DMS 273 (cell line): ENCODE measurements at regions not wholly inside any gene's neighbourhood (a gene's known extent, or its start where the extent isn't known, plus 50 kb on each side); places are given as distances from the start of the nearest gene placed in this dataset.
"Not testable (repeated sequence)": the region's sequence is repeated elsewhere in the genome, so short reads cannot be mapped to it uniquely, and the experiment has no call there.

ENCODE experiments used
- DNase-seq: peaks from one replicate; lab custom pipeline; 2025; ENCODE audit not compliant: unreplicated experiment; lab: John Stamatoyannopoulos, UW

DNA sequence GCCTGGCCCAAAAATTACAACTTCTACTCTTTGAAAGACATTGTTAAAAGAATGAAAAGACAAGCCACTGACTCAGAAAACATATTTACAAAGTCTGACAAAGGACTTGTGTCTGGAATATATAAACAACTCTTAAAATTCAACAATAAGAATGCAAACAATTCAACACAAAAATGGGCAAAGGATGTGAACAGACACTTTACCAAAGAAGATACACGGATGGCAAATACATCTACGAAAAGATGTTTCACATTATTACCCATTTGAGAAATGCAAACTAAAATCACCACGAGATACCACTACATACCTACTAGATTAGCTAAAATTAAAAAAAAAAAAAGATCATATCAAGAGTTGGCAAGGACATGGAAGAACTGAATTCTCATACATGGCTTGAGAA is 80.8 kb upstream of the METRNL start:
- no peak for DNase-seq

GRCh38 chr17:83000738-83001137 is 78.7 kb upstream of the METRNL start:
- DNase-seq, result no peak

DNA sequence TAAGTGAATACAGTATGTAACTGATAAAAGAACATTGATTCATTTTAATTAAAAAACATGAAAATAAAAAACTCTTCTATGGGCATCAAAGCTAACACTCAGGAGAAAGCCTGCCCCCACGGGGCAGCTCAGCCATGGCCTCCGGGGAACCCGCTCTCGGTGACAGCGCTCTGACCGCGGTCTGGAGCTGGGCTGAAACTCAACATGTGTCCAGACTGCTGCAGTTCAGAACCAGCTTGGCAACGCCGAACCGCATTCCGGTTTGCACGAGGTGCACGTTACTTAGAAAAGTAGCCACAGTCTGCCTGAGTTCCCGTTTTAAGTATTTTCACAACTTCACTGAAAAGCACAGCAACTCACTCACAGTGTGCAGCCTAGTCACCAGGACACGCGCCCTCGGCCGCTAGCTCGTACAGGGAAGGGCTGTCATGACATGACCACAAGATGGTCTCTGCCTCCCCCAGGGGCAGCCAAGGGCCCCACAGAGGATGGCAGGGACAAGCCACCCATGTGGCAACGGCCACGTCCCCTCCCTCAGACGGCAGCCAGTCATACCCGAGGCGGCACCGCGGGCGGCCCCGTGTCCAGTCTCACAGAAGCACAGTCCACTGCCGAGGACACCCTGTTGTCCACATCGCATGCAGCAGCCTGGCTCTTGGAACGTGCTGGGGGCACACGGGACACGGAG is 77.1 kb upstream of the METRNL start:
- DNase-seq, result no peak

DNA sequence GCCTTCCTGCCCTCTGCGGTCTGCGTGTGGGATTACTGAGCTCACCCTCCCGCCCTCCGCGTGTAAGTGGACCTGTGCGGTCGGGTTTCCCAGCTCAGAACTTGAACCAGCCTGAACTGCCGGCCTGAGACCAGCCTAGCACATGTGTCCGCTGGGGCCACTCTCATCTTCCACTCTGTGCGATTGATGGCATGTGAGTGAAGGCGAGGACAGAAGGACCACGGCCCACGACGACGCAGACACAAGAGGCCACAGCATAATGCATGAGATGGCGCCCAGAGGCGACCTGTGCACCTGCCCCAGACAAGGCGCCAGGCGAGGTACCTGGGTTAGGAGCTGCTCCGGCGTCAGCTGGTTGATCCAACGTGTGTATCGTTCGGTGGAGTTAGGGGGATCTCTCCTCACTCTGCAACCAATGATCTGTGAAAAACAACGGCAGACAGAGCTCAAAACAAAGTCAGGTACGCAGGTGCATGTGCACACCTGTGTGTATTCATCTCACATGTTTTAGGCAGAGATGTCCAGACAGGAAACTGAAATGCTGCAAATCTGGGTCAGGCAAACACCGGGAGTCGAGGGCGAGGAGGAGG is 74.5 kb upstream of the METRNL start:
- DNase-seq, result no peak

DNA sequence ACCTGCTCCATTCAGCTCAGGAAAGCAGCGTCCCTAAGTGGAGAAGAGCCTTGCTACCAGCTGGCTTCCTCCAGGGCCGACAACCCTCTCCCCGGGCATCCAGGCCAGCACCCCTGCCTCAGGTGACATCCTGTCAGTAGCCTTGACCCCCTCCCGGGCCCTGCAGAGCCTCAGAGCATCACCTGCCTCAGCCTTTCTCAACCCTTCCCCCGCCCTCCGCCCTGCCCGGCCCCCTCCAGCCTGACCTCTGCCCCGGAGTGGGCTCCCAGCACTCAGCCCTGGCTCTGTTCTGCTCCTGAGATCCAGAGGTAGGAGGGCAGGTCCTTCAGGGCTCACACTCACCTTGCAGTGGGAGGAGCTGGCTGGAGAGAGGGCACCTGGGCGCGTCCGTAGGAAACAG is 73.8 kb upstream of the METRNL start:
- no peak for DNase-seq

DNA sequence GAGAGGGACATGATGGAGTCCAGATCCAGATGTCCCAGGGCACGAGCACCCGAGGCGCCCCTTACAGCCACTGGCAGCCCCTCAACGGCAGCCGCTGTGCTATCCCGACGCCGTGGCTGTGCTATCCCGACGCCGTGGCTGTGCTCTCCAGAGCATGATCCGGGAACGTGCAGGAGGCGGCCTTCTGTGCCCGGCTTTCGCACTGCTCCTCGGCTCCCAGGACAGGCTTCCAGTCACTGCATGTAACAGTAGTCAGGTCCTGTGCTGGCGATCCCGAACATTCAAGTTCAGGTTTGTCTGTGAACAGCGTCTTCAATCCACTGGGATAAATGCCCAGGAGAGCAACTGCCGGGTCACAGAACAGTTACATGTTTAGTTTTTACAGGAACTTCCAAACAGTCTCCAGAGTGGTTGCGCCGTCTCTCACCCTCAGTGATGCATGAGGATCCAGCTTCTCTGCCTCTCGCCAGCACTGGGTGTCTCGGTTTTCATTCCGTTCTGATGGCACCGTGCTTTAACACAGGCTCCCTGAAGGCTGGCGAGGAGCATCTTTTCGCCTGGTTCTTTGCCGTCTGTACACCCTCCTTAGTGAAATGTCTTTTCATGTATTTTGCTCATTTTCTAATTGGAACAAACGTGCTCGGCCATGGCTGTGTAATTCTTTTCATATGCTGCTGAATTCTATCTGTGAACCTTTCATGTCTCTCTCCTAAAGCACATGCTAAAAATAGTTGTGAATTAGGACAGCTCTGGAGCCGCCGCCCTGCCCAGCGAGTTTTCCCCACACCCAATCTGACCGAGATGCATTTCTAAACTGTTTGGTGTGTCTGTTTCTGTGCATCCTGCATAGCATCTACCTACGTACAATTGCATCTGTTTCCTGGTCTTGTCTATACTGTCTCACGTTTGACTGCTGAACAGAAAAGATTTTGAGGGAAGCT is 72.6 kb upstream of the METRNL start:
- no peak for DNase-seq

DNA sequence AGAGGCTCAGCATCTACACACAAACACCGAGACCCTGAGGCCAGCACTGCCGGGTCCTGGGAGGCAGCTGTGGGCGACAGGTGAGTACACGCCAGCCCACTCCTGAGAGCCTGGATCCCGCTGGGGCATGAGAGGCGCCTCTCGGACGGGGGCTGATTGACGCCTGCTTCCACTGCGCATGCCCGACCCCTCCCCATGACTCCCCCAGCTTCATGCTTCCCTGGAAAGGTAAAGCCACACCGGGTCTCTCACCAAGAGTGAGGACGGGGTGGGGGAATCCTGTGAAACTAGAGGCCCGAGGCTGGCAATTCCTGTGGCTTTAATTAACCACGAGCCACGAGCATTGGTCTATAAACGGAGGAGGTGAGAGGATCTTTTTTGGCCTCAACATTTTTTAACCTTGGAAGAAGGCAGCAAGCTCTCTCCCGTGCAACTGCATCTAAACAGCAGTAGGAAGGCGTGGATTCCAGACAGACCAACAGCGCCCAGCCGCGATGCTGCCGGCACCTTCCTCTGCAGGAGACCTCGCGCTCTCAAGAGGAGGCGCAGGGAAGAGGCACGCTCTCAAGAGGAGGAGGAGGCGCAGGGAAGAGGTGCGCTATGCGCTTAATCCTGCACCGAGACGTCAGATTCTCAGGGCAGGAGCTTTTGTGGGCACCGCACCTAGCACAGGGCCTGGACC is 71.8 kb upstream of the METRNL start:
- DNase-seq, result no peak

DNA sequence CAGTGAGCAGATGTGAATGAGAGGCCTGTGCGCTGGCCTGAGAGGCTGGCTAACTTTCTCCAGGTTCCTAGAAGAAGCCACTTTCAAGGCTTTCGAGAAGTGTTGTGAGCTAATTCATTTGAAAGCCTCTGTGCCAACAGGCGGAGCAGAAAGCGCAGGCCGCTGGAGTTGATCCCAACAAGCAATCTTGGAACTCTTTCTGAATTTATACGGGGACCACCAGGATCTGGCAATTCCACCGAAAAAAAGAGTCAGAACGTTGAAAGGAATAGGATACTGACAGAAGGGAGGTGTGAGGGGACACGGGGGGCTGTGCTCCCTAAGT is 71.3 kb upstream of the METRNL start:
- DNase-seq, result no peak

GRCh38 chr17:83008526-83008925 is 70.9 kb upstream of the METRNL start:
- no peak for DNase-seq

DNA sequence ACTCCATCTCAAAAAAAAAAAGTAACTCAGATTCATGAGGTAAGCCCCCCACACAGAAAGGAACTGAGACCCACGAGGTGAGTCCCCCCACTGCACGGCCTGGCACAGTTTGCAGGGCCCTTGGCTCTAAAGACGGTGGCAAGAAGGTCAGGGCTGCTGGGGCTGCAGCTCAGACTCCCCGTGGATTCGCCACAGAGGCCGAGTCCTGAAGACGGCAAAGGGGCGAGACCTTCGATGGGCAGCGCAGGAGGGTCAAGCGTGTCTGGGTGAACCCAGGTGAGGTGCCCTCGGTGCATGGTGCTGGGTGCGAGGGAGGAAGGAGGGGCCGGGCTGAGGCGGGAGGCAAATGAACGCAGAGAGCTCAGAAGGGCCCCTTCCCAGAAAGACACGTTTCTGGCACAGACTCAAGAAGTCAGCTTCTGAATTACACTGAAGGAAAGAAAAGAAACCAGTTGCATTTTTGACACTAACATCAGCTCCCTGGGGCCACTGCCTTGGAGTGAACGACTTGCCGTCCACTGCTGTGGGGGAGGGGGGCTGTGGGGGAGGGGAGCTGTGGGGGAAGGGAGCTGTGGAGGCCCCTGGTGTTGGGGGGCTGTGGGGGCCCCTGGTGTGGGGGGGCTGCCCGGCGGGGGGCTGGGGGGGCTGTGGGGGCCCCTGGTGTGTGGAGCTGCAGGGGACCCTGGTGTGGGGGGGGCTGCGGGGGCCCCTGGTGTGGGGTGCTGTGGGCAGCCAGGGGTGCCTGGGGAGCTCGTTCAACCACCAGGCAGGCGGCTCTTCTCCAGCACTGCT is 69.8 kb upstream of the METRNL start:
- DNase-seq, result no peak

GRCh38 chr17:83010206-83011200 is 68.9 kb upstream of the METRNL start:
- DNase-seq, result no peak

- not testable (repeated sequence) for DNase-seq
Observed at GRCh38 chr17:83011676-83012075, 67.7 kb upstream of the METRNL start.

DNA sequence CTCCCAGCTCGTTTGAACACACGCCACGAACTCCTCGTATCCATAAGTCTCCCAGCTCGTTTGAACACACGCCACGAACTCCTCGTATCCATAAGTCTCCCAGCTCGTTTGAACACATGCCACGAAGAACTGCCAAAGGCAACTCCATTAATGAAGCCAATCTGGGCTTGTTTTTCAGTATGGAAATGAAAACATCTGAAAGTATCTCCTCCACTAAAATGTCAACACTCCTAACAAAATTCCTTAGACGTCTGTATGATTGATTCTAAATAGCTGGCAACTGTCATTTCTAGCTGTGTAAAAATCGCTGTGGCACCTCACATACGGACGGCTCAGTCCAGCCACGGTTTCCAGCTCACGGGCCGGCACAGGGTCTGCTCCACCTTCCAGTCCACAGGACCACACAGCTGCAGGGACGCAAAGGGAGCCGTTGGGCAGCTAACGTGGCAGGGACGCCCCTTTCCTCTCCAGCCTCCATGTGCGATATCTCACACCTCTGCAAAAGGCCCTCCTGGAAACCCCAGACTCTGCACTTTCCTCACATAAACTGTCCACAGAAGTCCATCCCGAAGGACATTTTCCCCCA is 67.1 kb upstream of the METRNL start:
- peak; percentile 10 for DNase-seq

DNA sequence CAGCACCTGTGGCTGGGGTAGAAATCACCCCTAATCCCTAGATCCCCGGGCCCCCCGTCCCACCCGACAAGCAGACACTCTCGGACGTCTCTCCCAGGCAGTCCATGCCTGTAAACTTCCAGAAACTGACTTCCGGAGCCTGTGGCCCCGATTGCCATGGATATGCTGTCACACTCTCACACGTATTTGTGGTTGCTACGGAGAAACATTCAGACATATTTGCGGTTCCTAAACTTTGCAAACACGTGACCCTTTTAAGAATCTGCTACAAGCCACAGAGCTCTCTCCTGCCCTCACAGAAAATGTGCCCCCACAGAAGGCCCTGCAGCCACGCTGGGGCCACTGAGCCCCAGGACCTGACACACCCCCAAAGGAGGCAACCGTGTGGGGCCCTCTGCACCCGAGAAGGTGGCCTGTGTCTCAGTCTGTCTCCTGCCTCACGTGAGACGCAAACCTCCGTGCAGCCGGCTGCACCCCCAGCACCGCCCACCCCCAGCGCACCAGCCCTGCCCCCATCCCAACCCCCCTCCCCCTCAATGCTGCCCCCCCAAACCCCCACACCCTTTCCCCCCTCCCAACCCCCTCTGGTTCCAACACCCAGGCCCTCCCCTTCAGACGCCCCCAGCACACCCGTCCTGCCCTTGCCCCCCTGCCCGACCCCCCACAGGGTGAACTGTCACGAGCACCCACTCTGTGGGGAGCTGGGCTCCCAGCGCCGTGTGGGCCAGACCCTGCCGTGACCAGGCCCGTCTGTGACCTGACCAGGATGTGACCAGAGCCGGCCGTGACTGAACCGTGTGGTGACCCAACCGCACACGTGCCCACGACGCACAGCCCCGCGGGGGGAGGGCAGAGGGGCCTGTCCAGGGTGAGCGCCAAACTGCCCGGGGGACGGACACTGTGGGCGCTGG is 66.3 kb upstream of the METRNL start:
- no peak for DNase-seq

- no peak for DNase-seq
Observed at GRCh38 chr17:83013779-83014117, 65.7 kb upstream of the METRNL start.

DNA sequence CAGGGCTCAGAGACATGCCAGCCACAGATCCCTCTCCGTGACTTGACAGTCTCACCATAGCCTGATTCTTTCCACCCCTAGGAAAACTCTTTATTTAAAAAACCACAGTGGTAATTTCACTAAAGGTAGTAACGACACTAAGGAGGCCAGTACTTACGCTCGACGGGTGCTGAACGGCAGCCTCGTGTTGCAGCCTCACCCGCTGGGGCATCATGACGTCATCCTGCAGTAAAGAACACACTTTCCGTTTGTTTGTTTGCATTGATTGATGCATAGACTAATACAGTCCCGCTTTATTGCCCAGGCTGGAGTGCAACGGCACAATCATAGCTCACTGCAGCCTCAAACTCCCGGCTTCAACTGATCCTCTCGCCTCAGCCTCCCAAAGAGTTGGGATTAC is 65.1 kb upstream of the METRNL start:
- DNase-seq, result no peak

DNA sequence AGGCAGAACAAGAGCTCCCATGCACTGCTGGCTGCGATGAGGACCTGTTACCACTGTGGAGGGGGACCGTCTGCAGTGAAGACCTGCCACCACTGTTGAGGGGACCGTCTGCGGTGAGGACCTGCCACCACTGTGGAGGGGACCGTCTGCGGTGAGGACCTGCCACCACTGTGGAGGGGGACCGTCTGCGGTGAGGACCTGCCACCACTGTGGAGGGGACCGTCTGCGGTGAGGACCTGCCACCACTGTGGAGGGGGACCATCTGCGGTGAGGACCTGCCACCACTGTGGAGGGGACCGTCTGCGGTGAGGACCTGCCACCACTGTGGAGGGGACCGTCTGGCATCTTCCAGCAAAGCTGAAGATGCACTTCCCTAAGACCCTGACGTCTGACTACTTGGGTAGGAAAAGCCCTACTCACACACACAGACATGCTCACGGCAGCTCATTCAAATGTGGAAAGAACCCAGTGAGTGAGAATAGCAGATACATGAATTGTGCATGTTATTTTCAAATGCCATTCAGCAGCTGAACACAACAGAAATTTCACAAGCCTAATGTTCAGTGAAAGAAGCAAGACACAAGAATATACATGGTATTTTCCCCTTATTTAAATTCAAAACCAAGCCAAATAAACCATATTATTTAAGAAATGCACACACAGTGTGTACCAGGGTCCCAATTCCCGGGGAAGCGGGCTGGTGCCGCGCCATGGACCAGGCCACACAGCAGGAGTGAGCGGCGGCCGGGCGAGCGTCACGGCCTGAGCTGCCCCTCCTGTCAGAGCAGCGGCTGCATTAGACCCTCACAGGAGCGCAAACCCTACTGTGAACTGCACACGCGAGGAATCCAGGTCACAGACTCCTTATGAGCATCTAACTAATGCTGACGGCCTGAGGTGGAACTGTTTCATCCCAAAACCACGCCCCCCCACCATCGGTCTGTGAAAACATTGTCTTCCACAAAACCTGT is 64.2 kb upstream of the METRNL start:
- DNase-seq, result no peak
